ENCODE measurements at regions not wholly inside any gene's neighbourhood (a gene's known extent, or its start where the extent isn't known, plus 50 kb on each side); places are given as distances from the start of the nearest gene placed in this dataset.

DNA sequence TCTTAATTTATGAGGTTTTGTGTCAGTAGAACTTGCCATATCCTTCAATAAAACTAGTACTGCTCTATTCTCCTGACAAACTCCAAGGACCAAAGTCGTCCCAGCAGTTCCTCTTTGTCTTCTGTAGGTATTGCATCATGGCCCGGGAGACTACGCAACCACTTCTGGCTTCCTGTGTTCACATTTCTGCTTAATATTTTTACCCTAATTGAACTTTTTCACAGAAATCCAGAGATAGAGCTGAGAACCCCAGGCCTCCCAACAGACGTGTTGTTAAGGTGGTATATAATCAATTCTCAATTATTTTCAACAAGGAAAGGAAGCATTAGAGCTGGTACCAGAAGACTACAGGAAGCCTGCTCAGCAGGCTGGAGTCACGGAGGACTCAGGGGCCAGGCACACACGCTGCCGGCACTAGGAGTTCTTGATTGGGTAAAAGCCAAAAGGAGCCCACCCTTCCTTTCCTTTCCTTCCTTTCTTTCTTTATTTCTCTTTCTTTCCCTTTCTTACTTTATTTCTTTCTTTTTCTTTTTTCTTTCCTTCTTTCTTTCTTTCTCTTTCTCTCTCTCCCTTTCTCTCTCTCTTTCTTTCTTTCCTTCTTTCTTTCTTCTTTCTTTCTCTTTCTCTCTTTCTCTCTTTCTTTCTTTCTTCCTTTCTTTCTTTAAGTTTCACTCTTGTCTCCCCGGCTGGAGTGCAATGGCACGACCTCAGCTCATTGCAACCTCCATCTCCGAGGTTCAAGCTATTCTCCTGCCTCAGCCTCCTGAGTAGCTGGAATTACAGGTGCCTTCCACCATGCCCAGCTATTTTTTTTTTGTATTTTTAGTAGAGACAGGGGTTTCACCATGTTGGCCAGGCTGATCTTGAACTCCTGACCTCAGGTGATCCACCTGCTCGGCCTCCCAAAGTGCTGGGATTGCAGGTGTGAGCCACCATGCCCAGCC lies 173.7 kb downstream of the ZBTB18 start:
- no peak for DNase-seq

DNA sequence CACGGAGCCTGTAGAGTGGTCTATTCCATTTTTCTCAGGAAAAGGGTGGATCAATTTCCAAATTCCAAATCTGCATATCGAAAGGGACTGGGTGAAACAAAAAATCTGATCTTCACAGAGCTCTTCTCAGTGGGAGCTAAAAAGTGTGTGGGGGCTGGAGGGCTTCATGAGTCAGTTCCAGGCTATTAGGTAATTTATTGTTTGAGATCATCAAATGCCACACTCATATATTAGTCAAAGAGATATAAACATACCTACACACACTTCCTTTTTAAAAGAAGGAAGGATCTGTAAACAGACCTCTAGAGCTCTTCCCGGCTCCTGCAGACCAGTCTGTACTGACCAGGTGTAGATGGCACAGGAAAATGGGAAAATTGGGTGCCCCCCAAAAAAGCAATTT lies 175.4 kb downstream of the ZBTB18 start:
- DNase-seq: no peak

DNA sequence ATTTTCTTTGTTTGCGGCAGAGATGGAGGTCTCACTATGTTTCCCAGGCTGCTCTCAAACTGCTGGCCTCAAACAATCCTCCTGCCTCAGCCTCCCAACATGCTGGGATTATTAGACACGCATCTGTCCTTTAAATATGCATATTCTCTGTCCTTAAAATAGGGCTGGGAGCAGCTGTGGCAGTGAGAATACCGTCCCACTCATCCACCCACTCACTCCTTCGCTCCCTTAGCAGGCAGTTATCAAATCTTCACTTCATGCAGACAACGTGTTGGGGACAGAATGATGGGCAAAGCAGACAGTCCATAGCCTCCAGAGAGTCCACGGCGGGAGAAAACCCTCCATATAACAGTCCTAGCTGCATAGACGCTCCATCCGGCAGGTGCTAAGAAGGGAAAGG lies 179.4 kb downstream of the ZBTB18 start:
- DNase-seq: no peak

DNA sequence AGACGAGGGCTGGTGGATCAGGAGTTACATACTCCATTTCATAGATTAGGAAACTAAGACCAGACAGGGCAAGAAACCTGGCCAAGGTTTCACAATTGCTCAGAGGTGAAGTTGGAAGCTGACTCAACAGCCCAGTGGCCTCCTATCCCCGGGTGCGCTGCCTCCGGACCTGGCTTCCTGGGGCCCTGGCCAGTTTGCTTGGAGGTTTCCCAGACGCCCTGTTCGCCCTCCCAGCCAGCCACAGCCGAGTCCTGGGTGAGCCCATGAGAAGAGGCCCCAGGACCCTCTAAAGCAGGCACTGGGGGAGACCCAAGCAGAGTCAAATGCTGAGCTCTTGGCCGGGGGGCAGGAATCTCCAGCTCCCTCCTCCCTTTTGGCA lies 180.1 kb downstream of the ZBTB18 start:
- no peak for DNase-seq

DNA sequence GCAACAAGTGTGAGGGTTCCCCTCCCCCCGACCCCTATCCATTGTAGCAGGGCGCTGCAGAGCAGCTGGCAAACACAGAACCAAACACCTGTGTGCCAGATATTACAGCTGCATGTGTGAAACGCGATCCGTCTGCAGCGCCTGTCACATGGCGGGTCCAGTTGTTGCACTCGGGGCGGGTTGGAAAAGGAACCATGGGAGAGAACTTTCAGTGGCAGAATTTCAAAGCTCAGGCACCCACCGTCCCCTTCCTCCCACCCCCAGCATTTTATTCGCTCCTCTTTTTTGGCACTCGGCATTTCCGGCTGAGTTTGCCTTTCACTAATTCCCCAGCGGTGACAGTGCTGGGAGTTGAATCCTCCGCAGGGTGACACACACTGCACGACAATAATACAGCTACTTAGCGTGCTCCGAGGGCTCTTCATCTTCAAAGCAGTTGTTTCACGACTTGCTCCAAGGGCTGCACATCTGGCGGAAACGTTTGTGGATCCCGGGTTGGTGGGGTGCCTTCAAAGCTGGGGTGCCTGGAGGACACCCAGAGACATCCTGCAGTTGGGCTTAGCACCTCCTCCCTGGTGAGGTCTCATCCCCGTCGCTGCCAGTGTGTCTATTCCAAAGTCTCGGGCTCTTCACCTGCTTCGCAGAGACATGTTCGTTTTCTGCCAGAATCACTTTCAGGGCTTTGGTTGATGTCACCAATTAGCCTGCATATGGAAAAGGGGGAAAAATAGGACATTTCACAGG lies 180.7 kb downstream of the ZBTB18 start:
- DNase-seq: peak; percentile 70

DNA sequence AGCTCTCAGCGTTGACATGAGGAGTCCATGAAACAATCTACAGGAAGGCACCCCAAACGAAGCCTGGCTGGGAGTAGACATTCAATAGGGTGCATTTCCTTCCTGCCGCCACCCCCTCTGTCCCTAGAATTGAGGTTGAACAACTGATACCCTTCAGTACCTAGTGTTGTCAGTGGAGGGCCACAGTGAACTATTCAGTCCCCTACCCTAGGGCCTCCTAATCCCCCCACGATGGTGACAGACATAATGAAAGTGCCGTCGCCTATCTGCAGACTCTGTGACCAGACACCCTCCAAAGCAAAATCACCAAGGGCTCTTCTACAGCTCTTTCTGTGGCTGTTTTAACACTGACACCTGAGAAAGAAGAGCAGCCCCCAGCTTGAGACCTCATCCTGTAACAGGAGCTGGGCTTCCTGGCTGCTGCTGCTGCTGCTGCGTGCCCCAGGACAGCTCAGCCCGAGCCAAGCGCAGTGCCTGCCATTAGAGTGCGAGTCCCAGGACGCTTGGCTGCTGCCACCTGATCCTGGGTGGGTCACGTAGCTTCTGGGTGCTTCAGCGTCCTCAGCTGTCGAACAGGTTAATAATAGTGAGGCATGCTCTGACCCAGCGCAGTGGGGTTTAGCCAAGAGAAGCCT lies 183.0 kb downstream of the ZBTB18 start:
- no peak for DNase-seq

DNA sequence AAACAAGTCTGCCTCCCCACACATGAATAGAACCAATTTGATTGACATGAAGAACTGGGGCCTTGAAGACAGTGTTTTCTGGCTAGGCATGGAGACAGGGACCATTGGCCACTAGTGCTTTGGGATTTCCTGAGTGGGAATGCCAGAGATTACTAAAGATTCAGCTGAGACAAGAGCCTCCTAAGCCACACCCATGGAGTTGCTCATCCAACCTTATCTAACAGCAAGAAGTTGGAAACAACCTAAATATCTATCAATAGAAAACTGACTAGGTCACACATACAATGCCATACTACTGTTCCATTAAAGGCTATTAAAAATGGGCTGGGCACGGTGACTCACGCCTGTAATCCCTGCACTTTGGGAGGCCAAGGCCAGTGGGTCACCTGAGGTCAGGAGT lies 184.1 kb downstream of the ZBTB18 start:
- DNase-seq: no peak

DNA sequence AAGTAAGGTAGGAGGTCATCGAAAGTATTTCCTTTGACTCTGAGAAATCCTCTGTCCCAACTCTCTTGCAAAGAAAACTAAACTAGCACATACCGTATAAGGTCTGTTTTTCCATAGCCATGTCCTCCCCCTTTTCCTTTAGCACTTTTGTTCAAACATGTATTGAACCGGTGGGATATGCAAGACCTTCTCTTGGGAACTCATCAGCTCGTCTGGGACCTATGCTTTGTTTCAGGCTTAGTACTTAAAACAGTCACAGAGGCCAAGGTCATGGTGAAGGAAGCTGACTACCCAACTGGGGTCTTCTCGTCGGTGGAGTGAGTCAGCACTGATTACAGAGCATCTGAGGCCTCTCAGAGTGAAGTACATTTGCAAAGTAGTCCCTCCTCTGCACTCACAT lies 185.0 kb downstream of the ZBTB18 start:
- DNase-seq: no peak

DNA sequence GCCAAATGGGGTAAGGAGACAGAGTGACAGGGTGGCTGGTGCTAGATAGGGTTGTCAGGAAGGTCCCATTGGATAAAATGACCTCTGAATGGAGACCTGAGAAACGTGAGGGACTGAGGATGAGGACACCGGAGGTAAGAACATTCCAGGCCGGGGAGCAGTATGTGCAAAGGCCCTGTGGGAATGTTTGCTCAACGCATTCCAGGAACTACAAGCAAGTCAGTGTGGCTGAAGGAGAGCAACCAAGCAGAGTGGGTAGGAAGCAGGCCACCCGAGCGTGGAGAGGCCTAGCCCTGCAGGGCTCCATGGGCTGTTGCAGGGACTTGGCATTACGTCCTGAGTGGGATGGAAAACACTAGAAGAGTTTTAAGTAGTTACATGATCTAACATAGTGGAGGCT lies 185.6 kb downstream of the ZBTB18 start:
- DNase-seq: no peak

DNA sequence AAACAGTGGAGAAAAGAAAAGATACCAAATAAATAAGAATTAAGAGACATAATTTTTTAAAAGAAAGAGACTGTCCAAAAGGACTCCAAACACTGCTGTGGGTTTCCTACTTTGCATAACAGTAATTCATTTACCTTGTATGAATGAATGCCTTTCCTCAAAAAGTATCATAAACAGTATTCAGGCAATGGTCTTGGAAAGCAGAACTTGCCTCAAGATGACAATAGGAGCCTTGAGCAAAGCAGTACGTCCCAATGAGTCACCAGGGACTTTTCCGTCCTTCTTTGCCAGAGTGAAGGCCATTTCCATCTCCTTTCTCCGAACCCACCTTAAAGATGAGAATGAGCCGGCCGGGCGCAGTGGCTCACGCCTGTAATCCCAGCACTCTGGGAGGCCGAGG lies 186.4 kb downstream of the ZBTB18 start:
- no peak for DNase-seq

DNA sequence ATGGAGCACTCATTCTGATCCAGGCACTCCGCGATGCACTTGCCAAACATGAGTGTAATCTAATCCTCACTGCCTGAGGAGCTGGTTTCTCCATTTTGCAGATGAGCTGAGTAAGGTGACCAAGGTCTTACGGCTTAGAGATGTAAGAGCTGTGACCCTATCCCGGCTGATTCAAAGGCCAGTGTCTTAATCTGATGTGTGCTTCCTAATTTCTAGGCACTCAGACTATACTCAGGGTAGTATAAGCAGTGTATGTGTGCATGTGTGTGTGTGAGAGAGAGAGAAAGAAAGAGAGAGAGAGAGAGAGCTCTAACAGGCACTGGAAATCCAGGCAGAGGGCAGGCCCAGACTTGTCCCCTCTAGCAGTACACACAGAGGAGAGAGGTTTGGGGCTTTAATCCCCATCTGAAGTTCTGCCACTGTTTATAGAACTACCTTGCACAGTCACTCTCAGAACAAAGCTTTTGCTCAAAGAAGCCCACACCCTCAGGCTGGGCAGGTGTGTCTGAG lies 188.2 kb downstream of the ZBTB18 start:
- peak; percentile 70 for DNase-seq

DNA sequence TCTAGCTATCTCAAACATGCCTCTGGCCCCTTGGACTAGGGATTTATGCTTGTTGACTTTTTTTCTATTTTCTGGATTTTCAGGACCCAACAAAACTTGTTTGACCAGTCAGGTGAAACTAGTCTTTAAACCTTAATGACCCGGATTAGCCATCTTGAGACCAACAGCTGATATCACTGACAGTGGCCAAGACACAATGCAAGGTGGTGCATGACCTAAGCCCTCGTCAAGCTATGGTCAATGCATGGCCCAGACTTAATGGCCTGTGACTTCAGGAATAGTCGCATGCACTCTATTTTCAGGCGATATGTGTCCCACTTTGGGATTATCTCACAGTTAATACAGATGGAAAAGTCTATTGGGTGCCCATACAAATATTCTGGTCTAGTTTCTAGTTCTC lies 190.4 kb downstream of the ZBTB18 start:
- no peak for DNase-seq

DNA sequence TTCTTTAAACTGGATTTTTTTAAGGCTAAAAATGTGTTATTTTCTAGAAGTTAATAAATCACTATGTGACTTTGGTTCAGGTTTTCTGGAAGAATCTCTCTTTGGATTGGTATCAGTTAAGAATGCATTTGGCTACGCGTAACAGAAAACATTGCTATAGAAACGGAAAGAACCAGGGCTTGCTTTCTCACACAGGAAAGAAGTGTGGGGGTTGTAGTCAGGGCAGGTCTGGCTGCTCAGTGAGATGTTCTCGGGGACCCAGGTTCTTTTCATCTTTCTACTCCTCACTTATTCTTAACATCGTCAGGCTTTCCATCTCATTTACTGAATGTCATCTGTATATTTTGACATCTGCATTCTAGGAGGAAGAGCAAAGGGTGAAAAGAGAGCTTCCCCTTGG lies 191.4 kb downstream of the ZBTB18 start:
- DNase-seq: no peak

DNA sequence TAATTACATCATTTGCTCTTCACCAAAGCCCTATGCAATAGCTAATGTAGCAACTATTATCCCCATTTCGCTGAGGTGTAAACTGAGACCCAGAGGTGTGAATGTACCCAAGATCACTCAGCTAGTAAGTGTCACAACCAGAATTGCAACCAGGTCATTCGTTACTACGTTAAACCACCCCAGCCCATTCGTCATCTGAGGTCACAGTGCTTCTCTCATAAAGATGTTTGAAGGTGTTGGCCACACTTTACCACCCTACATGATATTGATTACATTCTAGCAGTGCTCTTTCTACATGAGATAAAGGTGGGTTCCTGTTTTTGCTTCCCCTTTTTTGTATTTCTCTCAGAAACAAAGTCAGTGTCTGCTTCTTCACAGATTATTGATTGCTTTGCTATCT lies 195.3 kb downstream of the ZBTB18 start:
- DNase-seq: no peak

DNA sequence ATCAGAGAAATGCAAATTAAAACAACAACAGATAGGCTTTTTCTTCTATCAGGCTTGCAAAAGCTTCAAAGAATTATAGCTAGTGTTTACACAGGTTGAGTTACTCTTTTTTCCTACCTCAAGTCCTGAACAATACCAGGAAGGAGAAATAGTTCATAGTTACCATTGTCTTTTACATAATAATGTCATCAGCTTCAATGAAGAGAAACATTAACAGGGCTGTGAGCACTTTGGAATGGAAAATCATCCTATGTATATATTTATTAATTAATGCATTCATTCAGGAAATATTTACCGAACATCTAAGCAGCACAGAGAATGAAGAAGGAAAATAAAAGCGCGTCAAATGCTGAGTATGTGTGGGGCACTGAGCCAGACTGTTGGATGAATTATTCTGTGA lies 197.3 kb downstream of the ZBTB18 start:
- no peak for DNase-seq

DNA sequence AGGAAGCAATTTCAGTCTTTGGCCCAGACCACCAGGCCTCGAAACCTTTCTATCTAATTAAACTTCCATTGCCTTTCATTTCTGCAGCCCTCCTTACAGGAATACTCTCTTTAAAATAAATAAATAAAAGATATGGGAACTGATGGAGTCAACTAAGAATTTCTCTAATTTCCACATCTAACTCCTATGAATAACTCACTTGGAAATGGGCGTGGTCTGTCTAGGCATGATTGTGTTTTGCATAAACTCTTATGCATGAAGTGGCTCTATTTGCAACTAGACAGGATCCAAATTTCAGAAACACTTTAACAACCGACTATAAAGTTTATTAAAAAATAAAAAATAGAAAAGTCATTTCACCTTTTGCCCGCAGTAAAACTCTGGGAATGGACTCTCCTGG lies 199.5 kb downstream of the ADSS2 start:
- no peak for DNase-seq

DNA sequence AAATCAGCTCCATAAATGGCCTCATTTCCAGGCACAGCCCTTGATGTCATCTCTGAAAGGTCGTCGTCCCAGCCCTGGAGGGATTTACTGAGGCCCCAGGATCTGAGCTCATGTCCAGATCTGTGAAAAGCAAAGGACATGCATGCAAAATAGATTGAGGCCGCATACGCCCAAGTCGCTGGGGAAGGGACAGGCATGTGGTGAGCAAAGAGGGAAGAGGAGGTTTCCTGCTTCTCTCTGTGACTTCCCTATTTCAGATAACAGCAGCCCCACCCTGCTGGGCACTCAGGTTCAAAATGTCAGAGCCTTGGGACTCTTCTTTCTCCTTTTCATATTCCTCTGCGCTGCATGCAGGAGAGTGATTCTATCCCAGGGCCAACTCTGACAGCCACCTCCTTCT lies 197.2 kb downstream of the ADSS2 start:
- no peak for DNase-seq

DNA sequence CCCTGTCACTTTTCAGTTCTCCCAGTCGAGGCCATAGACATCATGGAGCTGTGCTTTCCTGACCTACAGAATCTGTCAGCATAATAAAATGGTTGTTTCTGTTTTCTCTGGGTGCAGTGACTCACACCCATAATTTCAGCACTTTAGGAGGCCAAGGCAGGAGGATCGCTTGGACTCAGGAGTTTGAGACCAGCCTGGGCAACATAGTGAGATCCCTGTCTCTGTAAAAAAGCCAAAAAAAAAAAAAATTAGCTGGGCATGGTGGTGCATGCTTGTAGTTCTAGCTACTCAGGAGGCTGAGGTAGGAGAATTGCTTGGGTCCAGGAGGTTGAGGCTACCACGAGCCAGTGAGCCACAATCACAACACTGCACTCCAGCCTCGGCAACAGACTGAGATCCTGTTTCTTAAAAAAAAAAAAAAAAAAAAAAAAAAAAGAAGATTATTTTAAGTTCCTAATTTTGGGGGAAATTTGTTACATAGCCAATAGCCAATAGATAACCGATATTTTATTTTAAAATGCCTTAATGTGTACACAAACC lies 196.2 kb downstream of the ADSS2 start:
- DNase-seq: no peak

DNA sequence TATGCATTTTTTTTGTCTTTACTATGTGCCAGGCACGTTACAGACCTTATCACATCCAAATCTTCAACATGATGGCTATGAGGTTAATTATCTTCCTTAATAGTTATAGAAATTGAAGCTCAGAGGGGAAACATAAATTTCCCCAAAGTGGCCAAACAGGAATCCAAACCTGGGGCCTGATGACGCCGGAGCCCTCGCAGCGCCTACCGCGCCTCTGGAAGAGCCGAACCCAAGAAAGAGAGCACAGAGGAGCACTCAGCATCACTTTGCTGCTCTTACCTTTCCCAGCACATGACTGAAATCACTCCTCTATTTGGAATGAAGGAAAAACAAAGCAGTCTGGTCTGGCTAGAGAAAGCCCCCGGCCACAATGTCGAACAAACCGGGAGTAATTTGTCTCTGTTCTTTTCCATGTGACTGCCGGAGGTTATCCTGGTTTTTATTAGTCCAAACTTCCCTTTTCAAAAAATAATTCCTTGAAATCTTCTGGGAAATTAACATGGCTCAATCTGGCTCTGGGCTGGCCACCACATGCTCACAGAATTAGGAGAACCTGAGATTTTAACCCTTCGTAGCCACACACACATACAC lies 195.5 kb downstream of the ADSS2 start:
- no peak for DNase-seq

DNA sequence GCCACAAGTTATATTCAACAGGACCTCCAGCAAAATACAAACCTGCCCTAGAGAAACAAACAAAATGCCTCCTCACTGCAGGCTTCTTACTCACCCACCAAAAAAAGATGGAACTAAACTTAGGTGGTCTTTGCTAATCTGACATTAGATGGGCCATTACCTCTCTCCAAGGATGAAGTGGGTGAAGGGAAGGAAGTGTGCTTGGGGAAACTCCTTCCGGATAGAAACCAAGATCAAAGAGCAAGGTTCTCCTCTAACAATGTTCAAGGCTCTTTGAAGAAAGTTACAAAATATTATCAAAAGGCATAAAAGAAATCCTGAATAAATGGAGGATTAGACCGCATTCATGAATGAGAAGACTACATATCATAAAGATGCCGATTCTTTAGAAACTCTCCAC lies 187.5 kb downstream of the ADSS2 start:
- no peak for DNase-seq

DNA sequence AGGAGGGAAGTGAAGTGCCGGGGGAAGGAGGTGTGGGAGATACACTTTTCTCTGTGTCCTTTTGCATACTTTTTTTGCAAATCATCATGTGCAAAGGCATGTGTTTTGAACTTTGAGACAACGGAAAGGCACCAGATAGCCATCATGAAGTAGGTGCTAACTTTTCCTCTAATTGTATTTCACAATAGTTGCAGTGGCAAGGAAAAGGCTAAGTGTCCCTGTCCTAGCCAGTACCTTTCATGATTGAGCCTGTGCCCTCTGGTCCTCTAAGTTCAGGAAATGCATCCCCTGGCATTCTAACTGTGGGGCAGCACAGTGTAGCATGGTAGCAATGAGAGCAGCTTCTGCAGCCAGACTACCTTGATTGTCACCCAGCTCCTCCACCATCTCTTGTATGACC lies 186.2 kb downstream of the ADSS2 start:
- DNase-seq: no peak

DNA sequence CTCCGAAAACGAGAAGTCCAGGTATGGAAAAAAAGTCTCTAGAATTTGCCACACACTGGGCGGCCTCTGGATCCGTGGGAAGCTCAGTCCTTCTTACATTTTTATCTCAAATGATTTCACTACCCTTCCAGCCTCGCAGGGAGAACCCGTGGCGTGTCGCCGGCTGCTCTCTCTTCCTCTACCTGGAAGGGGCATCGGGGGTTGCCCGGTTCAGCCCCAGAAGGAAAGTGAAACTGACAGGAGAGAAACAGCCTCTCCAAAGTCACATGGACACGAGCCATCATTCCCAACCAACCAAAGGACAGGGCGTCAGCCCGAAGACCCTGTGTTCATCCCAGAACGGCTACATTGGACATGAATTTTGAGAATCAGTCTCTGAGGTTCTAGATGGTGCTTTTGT lies 182.5 kb downstream of the ADSS2 start:
- DNase-seq: no peak

DNA sequence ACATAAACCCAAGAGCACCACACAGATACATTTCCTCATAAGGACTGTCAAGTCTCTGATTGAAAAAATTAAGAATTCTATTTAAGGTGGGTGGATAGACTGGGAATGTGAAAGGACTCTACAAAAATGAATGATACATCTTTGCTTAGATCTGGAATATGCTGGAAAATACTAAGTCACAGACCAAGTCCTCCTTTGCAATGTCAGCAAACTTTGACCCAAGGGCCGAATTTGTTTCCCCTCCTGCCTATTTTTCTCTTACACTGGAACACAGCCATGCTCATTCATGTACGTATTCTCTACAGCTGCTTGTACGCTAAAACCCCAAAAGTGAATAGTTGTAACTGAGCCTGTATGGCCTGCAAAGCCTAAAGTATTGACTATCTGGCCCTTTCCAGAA lies 180.7 kb downstream of the ADSS2 start:
- no peak for DNase-seq

Measured in NCI-H1105 treated with DMSO at 0.1 percent for 48 hours (cell line).